Esophagus squamous epithelium (tissue), 4 donors: ENCODE measurements at regions not wholly inside any gene's neighbourhood (a gene's known extent, or its start where the extent isn't known, plus 50 kb on each side); places are given as distances from the start of the nearest gene placed in this dataset.

Experiments used
- CTCF ChIP-seq, 6 experiments: fragments of 450-650 bp in 4 of 6; fragments of 200-600 bp in 2 of 6; sonication (generic) in 2 of 6; IDR thresholded peaks; one replicate each; pipeline ENCODE4 v1.5.1; 2016 to 2019; ENCODE audit warnings: antibody characterized with exemption in 6 of 6, mild to moderate bottlenecking in 4 of 6, moderate library complexity in 4 of 6
- POLR2A ChIP-seq, 4 donors: fragments of 450-650 bp; IDR thresholded peaks; one replicate each; pipeline ENCODE4 v1.6.1; 2017; ENCODE audit warnings: antibody characterized with exemption in 4 of 4, mild to moderate bottlenecking in 4 of 4, moderate library complexity in 3 of 4

- no peak for TF ChIP-seq CTCF (IDR thresholded peaks at IDR 0.05)
- no peak for TF ChIP-seq POLR2A (IDR thresholded peaks at IDR 0.05)
Observed at GRCh38 chr18:60862988-60863387, 470.2 kb upstream of the CDH20 start.
